ENCODE measurements at regions not wholly inside any gene's neighbourhood (a gene's known extent, or its start where the extent isn't known, plus 50 kb on each side); places are given as distances from the start of the nearest gene placed in this dataset.

- TF ChIP-seq CTCF (IDR thresholded peaks at IDR 0.05) (no peak), POLR2A (IDR thresholded peaks at IDR 0.05) (no peak)
Observed at GRCh38 chr18:49681387-49681786, 119.5 kb downstream of the LIPG start.
